GM18508 (cell line): ENCODE measurements at regions not wholly inside any gene's neighbourhood (a gene's known extent, or its start where the extent isn't known, plus 50 kb on each side); places are given as distances from the start of the nearest gene placed in this dataset.
"Not testable (repeated sequence)": the region's sequence is repeated elsewhere in the genome, so short reads cannot be mapped to it uniquely, and the experiment has no call there.

Source experiments
- ATAC-seq: cut with Tn5 transposase; IDR thresholded peaks from one replicate; pipeline ENCODE4 v1.9.1; 2021; ENCODE audit warnings: moderate number of reproducible peaks; ENCODE audit not compliant: insufficient read depth, unreplicated experiment

DNA sequence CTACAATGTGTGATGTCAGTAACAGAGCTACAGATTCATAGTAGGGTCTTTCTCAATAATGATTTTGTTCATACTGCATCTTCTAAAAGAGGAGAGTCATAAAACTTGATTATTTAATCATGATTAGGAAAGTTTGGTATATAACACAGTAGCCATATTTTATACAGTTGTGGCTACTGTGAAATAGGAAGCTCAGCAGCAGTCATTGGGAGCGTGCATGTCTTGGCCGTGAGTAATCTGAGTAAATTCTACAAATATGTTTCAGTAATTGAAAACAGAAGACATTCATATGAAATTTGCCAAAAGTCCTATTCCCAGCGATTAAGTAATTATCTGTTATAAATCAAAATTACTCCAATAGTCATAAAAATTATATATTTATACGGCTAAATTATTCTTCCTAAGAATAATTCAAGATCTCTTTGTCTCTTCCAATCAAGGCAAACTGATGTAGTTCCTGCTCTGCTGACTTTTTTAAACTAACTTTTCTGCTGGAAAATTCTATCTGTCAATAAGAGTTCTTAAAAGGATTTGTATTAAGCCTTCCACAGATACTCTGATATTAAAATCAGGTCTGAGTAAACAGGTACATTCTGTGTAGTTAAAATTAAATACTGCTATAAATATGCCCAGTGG, 723.6 kb upstream of the CDH18 start:
- ATAC-seq, result not testable (repeated sequence)

- ATAC-seq, result not testable (repeated sequence)
Observed at GRCh38 chr5:20707634-20708033, 719.6 kb upstream of the CDH18 start.

GRCh38 chr5:20694121-20694520, 706.1 kb upstream of the CDH18 start:
- no peak for ATAC-seq

DNA sequence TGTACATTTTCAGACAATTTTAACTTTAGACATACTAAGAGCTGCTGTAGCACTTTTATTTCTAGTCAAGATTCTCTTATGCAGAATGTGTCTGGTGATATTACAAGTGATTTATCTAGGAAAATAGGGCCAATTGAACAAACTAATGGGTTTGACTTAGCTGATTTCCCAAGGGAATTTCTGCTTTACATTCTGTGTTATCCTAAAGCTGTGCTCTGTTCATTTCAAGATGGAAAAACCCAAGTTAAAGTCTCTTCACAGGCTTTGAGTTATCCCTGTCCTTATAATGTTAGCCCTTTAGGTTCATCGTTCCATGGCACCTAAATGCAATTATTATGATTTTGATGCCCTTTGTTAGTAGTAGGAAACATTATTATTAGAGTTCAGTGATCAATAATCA, 704.9 kb upstream of the CDH18 start:
- ATAC-seq, result no peak

DNA sequence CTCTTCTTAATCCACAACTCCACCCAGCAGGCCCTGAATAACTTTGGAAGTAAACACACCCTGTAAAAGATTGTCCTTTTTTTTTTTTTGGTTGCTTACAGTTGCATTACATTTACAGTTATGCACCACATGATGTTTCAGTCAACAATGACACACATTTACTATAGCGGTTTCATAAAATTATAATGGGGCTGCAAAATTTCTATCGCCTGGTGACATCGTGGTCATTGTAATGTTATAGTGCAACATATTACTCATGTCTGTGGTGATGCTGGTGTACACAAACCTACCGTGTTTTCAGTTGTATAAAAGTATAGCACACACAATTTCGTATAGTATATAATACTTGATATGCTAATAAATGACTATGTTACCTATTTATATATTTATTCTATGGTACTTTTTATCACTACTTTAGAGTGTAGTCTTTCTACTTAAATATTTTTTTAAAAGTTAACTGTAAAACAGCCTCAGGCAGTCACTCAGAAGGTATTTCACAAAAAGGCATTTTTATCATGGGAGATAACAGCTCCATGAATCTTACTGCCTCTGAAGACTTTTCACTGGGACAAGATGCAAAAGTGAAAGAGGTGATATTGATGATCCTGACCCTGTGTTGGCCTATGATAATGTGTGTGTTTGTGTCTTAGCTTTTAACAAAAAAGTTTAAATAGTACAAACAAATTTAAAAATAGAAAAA, 695.4 kb upstream of the CDH18 start:
- no peak for ATAC-seq

GRCh38 chr5:20680718-20681302, 692.8 kb upstream of the CDH18 start:
- ATAC-seq, result no peak

- ATAC-seq, result no peak
Observed at GRCh38 chr5:20678814-20679298, 690.9 kb upstream of the CDH18 start.

- no peak for ATAC-seq
Observed at GRCh38 chr5:20678386-20678785, 690.4 kb upstream of the CDH18 start.

DNA sequence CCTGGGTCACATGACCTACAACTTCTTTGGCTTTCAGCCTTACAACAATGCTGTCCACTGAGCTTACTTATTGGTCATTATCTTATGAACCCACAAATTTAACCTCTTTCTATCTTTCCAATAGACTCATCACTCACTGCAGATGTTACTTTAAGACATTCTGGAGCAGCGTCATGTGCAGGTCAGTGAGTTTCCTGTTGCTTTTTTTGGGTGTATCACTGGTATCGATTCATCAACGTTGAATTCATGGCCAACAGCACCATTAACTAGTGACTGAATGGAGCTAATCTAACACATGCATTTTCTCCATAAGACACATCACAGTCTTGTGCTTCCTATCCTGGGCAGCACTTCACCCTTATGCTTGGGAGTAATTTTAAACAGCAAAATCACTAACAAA, 672.6 kb upstream of the CDH18 start:
- no peak for ATAC-seq

DNA sequence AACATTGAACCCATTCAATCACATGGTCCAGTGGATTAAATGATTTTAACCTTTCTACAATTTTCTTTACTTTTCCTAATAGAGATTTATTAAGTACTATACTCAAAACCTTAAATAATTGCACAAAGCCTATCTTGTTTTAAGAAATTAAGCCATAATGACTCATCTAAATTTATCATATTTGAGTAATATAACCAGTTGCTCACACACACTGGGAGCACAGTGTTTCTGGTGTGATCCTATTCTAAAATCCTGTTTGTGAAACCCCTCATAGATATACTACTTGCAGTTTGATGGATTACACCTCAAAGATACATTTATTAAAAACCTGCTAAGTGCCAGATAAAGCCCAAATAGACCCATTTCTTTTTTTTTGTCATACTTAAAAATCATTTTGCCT, 668.3 kb upstream of the CDH18 start:
- ATAC-seq, result no peak

- no peak for ATAC-seq
Observed at GRCh38 chr5:20655211-20655610, 667.2 kb upstream of the CDH18 start.

GRCh38 chr5:20654746-20655145, 666.7 kb upstream of the CDH18 start:
- ATAC-seq, result no peak

GRCh38 chr5:20654033-20654432, 666.0 kb upstream of the CDH18 start:
- no peak for ATAC-seq

DNA sequence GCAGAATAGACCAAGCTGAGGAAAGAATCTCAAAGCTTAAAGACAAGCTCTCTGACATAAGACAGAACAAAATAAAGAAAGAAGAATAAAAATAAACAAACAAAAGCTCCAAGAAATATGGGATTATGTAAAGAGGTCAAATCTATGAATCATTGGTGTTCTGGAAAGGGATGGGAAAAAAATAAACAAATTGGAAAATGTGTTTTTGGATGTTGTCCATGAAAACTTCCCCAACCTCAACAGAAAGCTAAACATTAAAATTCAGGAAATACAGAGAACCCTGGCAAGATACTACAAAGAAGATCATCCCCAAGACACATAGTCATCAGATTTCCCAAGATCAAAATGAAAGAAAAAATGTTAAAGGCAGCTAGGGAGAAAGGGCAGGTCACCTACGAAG, 662.0 kb upstream of the CDH18 start:
- ATAC-seq, result no peak

DNA sequence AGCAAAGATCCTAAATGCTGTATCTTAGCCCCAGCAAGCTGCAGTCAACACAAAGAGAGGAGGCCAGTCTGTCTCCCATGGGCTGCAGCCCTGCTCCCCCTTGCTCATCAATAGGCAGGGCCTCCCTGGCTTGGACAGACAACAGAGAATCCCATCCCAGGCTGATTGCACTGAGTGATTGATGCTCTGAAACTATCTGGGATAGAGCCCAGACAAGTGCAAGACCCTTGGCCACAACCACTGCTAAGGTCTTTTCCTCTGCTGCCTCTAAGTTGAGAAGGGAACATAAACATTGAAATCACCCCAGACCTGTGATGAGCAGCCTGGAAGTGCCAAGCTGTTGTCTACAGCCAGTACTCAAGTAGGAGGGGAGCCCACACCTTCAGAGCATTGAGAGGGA, 661.0 kb upstream of the CDH18 start:
- no peak for ATAC-seq

- ATAC-seq, result no peak
Observed at GRCh38 chr5:20636686-20637085, 648.7 kb upstream of the CDH18 start.

DNA sequence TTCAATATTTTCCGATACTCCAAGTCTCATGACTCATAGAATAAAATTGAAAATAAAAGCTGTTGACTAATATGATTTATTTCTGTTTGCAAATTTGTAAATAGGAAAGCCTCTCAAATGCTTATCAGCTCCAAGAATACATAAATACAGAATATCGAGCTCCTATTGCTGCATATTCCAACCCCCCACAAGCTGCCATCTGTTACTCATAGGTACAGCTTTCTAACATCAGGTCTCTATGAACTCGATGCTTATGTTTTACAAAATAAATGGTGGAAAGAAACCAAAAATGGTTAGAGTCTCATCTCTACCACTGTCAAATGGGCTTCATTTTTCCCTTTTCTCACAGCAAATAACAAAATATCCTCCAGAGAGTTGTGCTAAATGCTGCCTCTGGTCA, 631.6 kb upstream of the CDH18 start:
- no peak for ATAC-seq

DNA sequence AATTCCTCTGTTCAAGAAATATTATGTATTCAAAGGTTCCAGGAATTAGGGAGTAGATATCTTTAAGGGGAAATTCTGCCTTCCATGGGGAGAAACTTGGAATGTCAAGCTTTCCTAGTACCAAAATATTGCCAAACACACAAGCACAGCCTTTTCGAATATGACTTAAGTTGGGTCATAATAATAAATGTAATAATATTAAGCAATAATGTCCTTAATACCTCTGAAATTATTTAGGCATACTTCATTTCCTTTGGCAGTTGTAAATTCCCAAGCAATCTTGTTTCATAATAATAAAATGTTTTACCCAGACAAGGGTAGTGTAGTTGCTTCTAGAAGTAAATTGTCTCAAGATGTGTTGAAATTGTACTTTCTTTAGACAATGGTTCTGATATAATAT, 630.3 kb upstream of the CDH18 start:
- ATAC-seq, result no peak

- ATAC-seq, result no peak
Observed at GRCh38 chr5:20617841-20618240, 629.8 kb upstream of the CDH18 start.

GRCh38 chr5:20615888-20616563, 628.0 kb upstream of the CDH18 start:
- no peak for ATAC-seq

DNA sequence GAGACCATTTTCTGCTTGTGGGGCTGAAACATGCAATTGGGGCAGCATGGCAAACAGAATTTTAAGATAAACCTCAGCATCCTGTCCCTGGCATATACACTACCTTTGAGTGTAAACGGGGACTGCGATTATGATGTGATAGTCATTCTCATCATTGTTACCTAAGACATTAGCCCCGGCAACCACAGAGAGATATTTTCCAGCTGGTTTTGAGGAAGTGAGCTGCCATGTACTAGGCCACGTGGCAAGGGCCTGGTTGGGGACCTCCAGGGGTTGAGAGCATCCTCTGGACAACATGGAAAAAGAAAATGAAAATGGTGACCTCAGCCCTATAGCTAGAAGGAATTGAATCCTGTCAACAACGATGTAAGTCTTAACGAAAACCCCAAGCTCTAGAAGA, 623.6 kb upstream of the CDH18 start:
- no peak for ATAC-seq
